T47D (cell line): ENCODE measurements at regions not wholly inside any gene's neighbourhood (a gene's known extent, or its start where the extent isn't known, plus 50 kb on each side); places are given as distances from the start of the nearest gene placed in this dataset.

Experiments used
- DNase-seq, 2 experiments: peaks; one replicate each; pipeline versions ENCODE4 v3.0.0 to v3.0.0-alpha.2; 2011 to 2012; ENCODE audit warnings: low read depth in 1 of 2, low spot score in 1 of 2
- JUND ChIP-seq: IDR thresholded peaks from 2 replicates; pipeline ENCODE4 v1.6.1; 2012; ENCODE audit warnings: low read depth
- in situ Hi-C: cut with HindIII; loops from 2 replicates; pipeline ENCODE4 v1.10.0; 2016; ENCODE audit warnings: low sequenced_read_pairs, low pct_unique_long_range_greater_than_20kb

- DNase-seq, result no peak
- in situ Hi-C loops, result no loop called here
- TF ChIP-seq JUND, result no peak
Observed at GRCh38 chr20:24732599-24732998, 216.5 kb upstream of the CST7 start.

- no peak for TF ChIP-seq JUND
- no peak for DNase-seq
- in situ Hi-C loops, result no loop called here
Observed at GRCh38 chr20:24733416-24733815, 215.7 kb upstream of the CST7 start.

GRCh38 chr20:24734139-24734538, 214.9 kb upstream of the CST7 start:
- TF ChIP-seq JUND, result no peak
- in situ Hi-C loops, result no loop called here
- DNase-seq, result no peak

- in situ Hi-C loops, result no loop called here
- TF ChIP-seq JUND, result no peak
- DNase-seq, result no peak
Observed at GRCh38 chr20:24735263-24735662, 213.8 kb upstream of the CST7 start.

GRCh38 chr20:24736131-24736843, 212.8 kb upstream of the CST7 start:
- in situ Hi-C loops, result no loop called here
- DNase-seq, result no peak
- TF ChIP-seq JUND, result no peak

GRCh38 chr20:24736844-24737211, 212.2 kb upstream of the CST7 start:
- DNase-seq, result no peak
- TF ChIP-seq JUND, result no peak
- in situ Hi-C loops, result no loop called here

- in situ Hi-C loops, result no loop called here
- DNase-seq, result no peak
- no peak for TF ChIP-seq JUND
Observed at GRCh38 chr20:24737212-24737850, 211.7 kb upstream of the CST7 start.

GRCh38 chr20:24738058-24738775, 210.9 kb upstream of the CST7 start:
- in situ Hi-C loops, result no loop called here
- DNase-seq, result no peak
- TF ChIP-seq JUND, result no peak

GRCh38 chr20:24738981-24739633, 210.0 kb upstream of the CST7 start:
- TF ChIP-seq JUND, result no peak
- in situ Hi-C loops, result no loop called here
- no peak for DNase-seq

- no peak for DNase-seq
- in situ Hi-C loops, result no loop called here
- no peak for TF ChIP-seq JUND
Observed at GRCh38 chr20:24739746-24740145, 209.3 kb upstream of the CST7 start.

GRCh38 chr20:24741493-24742072, 207.5 kb upstream of the CST7 start:
- no peak for DNase-seq
- TF ChIP-seq JUND, result no peak
- in situ Hi-C loops, result no loop called here

GRCh38 chr20:24742436-24742835, 206.6 kb upstream of the CST7 start:
- no peak for TF ChIP-seq JUND
- in situ Hi-C loops, result no loop called here
- DNase-seq, result no peak
